ENCODE measurements at regions not wholly inside any gene's neighbourhood (a gene's known extent, or its start where the extent isn't known, plus 50 kb on each side); places are given as distances from the start of the nearest gene placed in this dataset.

DNA sequence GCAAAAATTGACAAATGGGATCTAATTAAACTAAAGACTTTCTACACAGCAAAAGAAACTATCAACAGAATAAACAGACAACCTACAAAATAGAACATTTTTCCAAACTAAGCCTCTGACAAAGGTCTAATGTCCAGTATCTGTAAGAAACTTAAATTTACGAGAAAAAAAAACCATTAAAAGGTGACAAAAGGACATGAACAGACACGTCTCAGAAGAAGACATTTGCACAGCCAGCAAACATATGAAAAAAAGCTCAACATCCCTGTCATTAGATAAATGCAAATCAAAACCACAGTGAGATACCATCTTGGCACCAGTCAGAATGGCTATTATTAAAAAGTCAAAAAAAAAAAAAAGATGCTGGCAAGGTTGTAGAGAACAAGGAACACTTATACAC lies 70.6 kb upstream of the GRIK2 start:
- no peak for DNase-seq

DNA sequence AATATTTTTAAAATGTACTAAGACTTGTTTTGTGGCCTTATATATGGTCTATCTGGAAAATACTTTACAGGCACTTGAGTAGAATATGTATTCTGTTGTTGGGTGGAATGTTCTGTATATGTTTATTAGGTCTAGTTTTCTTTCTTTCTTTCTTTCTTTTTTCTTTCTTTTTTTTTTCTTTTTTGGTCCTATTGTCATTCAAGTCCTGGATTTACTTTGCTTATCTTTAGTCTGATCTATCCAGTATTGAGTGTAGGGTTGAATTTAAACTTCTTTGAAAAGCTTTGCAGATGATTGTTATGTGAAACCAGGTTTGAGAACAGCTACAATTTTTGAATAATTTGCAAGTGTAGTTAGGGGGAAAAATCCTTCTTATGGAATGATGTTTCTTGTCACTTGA lies 67.1 kb upstream of the GRIK2 start:
- DNase-seq: no peak

DNA sequence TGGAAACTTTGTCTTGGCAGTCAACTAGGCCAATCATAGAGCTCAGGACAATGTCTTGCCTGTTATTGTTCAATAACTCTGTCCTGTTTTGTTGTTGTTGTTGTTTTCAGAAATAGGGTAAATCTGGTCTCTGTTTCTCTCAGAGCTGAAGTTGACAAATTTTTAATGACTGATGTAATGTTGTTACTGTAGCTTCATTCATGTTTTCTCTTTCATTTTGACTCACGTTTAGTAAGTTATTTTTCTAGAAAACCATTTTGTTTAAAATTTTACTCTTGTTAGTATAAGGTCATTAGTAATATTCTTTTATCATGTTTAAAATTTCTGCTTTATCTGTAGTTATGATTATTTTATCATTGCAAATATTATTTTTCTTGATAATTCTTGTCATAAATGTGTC lies 51.6 kb upstream of the GRIK2 start:
- no peak for DNase-seq
